GM12892 (cell line): ENCODE measurements at regions not wholly inside any gene's neighbourhood (a gene's known extent, or its start where the extent isn't known, plus 50 kb on each side); places are given as distances from the start of the nearest gene placed in this dataset.

Experiments
- DNase-seq: peaks from one replicate; pipeline ENCODE4 v3.0.0; 2011; ENCODE audit not compliant: insufficient read length
- FAIRE-seq: peaks from 2 replicates; lab custom pipeline; 2011; peaks lifted over from hg19 to GRCh38; lab: Jason Lieb, UNC
- POLR2A ChIP-seq: IDR thresholded peaks from 2 replicates; pipeline ENCODE4 v1.6.1; 2011; ENCODE audit warnings: low read depth, low read length, control low read depth
- POLR2AphosphoS5 ChIP-seq: IDR thresholded peaks from 2 replicates; pipeline ENCODE4 v1.6.1; 2011; ENCODE audit warnings: low read depth, low read length, control low read depth
- TAF1 ChIP-seq: IDR thresholded peaks from 2 replicates; pipeline ENCODE4 v1.6.1; 2011; ENCODE audit warnings: low read depth, mild to moderate bottlenecking, control low read depth, low read length, borderline replicate concordance

DNA sequence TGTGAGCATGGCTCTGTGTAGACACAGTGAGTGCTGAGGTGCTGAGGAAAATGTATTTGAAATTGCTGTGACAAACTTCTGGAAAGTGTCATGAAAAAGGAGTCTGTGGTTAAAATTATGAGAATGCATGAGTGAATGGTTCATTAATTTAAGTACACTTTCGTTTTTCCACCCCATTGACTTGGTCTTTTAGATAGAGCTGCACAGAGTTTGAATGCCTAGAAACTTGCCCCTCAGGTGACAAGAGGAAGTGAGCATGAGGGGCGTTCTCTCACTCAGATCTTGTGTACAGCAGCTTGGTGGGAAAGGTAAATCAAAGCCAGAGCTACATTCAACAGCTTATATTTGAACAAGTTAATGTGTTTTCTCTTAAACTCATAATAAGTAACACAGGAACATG, 296.8 kb downstream of the WDR72 start:
- TF ChIP-seq TAF1 (no peak), POLR2AphosphoS5 (no peak), POLR2A (no peak)
- no peak for DNase-seq
- FAIRE-seq, result no peak

DNA sequence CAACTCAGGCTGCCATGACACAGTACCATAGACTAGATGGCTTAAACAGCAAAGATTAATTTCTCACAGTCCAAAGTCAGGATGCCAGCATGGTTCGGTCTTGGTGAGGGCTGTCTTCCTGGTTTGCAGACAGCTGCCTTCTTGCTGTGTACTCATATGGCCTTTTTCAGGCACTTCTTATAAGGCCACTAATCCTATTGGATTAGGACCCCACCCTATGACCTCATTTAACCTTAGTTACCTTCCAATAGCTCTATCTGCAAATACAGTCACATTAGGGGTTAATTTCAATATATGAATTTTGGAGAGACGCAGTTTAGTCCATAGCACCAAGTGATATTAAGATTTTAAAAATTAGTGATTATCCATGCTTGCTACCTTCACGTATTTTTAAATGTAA, 297.8 kb downstream of the WDR72 start:
- TF ChIP-seq POLR2AphosphoS5, result no peak
- no peak for TF ChIP-seq TAF1
- TF ChIP-seq POLR2A, result no peak
- DNase-seq (no peak), FAIRE-seq (no peak)

DNA sequence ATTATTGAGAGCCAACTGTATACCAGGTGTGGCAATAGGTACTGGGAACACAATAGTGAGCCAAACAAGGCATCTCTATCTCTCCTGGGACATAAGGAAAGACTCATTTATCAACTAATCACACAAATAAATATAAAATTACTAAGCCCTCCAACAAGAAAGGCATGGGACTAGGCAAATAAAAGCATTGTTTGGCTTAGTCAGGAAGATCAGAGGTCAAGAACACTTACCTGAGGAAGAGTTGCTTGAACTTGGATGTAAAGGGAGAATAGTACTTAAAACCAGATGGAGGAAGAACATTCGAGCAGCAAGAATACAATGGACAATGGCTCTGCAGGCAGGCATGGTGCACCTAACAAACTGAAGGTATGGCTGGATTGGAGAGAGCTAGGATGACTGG, 300.7 kb downstream of the WDR72 start:
- no peak for FAIRE-seq
- TF ChIP-seq TAF1 (no peak), POLR2A (no peak), POLR2AphosphoS5 (no peak)
- DNase-seq, result no peak

DNA sequence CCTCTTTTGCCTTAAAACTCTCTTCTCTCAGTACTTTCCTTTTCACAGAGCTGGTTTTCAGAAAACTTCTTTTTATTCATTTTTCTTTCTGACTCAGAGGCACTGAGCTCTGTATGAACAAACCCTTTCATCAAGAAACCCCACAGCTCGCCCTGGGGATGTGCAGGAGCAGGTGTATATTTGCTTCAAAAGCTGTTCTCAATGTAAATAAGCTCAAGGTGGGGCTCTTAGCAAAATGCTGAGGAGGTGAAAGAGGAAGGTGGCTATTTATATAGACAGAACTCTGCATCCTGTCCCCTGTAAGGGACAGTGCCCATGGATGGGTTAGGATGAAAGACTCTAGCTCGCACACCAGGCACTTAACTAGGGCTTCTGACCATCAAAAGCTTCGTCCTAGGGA, 302.0 kb downstream of the WDR72 start:
- FAIRE-seq, result no peak

DNA sequence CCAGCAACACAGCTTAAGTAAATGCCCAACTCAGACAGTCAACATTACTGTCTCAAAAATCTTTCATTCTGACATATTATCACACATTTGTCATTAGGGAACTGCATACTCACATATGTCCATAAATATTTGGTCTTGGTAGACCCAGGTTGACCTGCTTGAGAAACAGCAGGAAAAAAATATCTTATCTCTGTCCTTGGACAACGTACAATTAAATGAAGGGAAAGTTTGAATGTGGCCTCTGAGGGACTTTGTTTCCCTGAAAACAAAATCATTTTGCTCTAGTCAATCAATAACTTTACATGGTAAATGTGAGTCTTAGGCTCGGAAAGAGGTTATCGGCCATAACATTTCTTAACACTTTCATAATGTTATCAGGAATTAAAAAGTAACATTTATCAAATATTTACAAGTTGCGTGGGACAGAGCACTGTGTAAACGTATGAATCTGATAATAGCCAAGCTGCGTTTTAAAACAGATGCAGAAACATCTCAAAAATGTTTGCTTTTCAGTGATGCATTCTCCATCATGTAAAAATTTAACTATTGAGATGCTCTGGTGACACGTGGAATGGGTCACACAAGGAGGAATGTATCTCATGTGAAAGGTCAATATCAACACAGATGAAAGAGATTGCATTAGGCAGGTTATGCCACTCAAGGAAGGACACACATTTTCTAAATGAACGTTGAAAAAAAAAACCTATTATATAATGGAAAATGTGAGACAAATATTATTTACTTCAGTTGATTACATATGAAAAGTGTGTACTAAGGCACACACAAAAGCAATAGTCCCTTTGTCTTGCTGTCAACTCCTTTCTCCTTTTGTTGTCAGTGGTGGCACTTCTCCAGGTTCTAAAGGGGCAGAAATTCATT, 304.4 kb downstream of the WDR72 start:
- DNase-seq (no peak), FAIRE-seq (no peak)
- TF ChIP-seq POLR2AphosphoS5 (no peak), TAF1 (no peak), POLR2A (no peak)

More for the DNA sequence above, 302.0 kb downstream of the WDR72 start:
- TF ChIP-seq TAF1 (no peak), POLR2AphosphoS5 (no peak)
- DNase-seq, result no peak

DNA sequence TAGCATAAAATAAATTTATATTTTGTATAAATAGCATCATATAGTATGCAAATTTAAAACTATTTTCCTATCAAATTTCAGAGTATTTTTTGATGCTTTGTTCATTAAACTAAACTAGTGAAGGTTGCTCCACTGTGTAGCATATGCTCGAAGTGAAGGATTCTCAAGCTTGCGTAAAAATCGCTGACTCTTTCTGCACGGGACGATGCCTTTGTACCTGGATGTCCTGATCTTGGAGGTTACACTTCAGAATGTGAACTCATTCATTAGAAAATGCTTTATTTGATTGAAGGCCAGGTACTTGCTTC, 305.0 kb downstream of the WDR72 start:
- no peak for DNase-seq
- no peak for TF ChIP-seq POLR2A
- TF ChIP-seq TAF1, result no peak
- TF ChIP-seq POLR2AphosphoS5, result no peak
- FAIRE-seq, result no peak

DNA sequence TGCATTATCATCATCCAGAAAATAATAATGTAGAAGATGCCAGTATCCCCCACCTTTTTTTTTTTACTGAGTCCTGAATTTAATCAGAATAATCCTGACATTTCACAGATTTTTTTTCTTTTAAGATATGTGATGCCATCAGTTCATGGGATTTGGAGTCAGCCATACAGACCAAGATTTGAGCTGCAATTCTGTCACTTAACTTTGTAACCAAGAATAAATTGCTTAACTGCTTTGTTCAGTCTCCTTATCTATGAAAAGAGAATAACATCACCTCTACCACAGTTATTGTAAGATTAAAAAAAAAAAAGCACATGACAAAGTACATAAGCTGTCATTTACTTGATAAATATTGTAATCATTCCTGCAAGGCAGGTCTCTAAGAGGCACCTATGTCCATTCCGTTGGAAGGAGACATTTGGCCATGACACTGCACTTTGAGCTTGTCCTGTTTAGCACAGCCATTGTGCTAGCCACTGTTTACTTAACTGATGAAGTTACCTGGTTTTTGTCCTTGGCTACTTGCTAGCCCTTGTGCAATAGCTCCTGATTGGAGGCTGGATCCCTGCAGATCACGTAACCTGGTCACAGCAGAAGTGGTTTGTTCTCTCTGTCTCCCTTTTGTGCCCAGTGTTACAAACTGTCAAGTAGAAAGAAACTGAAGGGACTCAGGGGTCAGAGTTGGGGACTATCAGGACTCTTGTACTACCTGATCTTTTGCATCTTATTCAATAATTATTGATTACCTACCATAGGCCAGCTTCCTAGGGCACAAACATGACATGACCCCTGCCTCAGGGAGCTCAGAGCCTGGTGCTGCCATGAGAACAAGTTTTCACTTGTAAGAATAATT, 306.0 kb downstream of the WDR72 start:
- FAIRE-seq (no peak), DNase-seq (no peak)
- TF ChIP-seq POLR2A (no peak), TAF1 (no peak), POLR2AphosphoS5 (no peak)

DNA sequence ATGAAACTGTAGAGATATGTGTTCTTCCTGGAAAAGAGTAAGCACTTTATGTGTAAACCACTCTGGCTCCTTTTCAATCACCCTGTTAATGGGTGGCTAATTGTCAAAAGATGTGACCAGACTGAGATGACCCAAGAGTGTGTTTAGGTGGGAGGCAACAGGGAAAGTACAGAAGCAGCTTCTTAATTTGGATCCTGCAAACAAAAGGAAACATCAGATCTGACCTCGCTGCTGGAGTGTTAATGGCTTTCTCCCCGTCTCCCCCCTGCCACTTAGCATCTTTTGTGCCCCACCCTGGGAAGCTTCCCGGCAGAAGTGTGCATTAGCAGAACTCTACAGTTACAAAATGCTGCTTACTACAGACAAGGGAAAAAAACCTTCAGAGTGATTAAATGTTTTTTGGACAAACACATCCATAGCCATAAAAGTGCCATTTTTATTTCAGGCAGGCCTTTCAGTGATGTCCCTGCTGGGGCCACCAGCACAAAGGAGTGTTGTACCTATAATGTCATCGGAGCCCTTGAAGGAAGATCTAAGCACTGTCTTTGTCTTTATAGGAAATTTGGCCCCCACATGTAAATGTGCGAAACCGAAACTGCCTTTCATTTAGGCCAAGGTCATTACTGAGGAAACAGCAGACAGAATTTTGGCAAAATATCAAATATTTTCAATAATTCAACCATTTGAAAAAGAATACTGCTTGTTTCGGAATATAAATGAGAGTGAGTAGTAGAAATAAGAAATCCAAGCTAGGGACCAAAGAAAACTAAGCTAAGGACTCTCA, 311.0 kb downstream of the WDR72 start:
- FAIRE-seq, result no peak
- no peak for DNase-seq
- TF ChIP-seq POLR2AphosphoS5, result no peak
- TF ChIP-seq TAF1, result no peak
- TF ChIP-seq POLR2A, result no peak

DNA sequence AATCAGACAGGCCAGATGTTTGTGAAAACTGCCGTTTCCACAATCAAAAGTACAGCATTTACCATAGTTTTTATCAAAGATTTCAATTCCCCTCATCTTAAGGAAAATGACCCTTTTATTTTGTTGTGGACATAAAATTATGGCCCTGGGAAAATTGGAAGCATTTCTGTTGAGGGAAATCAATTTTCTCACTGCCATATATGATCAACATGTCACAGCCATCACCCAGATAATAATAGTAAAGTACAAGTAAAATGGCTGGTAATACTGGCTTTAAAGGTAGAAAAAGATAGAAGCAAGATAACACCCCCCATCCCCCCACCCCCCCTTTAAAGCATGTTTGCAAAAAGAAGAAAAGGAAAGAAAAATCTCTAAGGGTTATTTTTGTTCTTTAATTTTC, 311.7 kb downstream of the WDR72 start:
- no peak for DNase-seq
- TF ChIP-seq POLR2AphosphoS5 (no peak), POLR2A (no peak), TAF1 (no peak)
- no peak for FAIRE-seq

DNA sequence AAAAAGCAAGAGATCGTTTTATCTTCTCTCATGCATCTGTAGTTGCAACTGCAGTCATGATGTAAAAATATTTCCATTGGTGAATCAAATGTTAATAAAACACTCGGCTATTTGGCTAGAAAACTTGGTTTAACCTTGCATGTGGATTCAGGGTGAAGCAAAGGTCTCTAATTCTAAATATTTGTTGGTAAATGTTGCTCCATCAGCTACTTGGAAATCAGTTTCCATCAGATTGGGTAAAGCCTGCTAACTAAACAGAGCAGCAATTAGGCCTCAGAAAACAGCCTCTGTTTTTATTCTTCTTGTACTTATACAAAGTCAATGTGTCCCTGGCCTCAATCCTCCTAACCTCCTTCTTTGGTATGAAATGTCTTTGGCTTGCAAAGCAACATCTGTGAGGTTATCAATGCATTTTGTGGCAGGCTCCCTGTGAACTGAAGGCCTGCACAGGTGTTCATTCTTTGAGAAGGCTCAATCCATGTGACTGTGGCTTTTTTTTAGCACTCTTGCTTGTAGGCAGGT, 312.3 kb downstream of the WDR72 start:
- FAIRE-seq (no peak), DNase-seq (no peak)
- no peak for TF ChIP-seq TAF1
- TF ChIP-seq POLR2A, result no peak
- TF ChIP-seq POLR2AphosphoS5, result no peak

DNA sequence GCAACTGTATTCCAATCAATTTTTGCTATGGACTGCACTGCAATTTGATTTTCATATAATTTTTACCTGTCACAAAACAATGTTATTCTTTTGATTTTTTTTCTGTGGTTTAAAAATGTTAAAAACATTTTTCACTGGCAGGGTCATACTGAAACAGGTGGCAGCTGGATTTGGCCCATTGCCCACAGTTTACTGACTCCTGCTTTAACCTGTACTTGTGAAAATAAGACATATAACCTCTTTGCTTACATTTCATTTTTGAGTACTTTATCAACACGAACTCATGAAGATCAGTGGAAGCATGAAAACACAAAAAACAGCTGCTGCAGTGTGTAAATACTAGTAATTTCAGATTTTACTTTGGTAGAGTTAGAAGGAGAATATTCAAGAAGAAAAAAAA, 313.1 kb downstream of the WDR72 start:
- no peak for TF ChIP-seq POLR2A
- no peak for TF ChIP-seq POLR2AphosphoS5
- no peak for TF ChIP-seq TAF1
- DNase-seq, result no peak
- no peak for FAIRE-seq
